ENCODE measurements at regions not wholly inside any gene's neighbourhood (a gene's known extent, or its start where the extent isn't known, plus 50 kb on each side); places are given as distances from the start of the nearest gene placed in this dataset.

GRCh38 chr2:236744281-236744705 is 174.7 kb downstream of the ACKR3 start:
- intact Hi-C loops (cut with micrococcal nuclease) = no loop called here

GRCh38 chr2:236744716-236745115 is 175.1 kb downstream of the ACKR3 start:
- intact Hi-C loops (cut with micrococcal nuclease) = no loop called here

- intact Hi-C loops (cut with micrococcal nuclease) = no loop called here
Observed at GRCh38 chr2:236745420-236746210, 176.0 kb downstream of the ACKR3 start.

- intact Hi-C loops (cut with micrococcal nuclease) = no loop called here
Observed at GRCh38 chr2:236746833-236747232, 177.2 kb downstream of the ACKR3 start.

- intact Hi-C loops (cut with micrococcal nuclease) = no loop called here
Observed at GRCh38 chr2:236747426-236747825, 177.8 kb downstream of the ACKR3 start.

- intact Hi-C loops (cut with micrococcal nuclease) = no loop called here
Observed at GRCh38 chr2:236747925-236748324, 178.3 kb downstream of the ACKR3 start.

GRCh38 chr2:236748385-236748784 is 178.8 kb downstream of the ACKR3 start:
- intact Hi-C loops (cut with micrococcal nuclease) = no loop called here

- intact Hi-C loops (cut with micrococcal nuclease) = no loop called here
Observed at GRCh38 chr2:236748801-236749200, 179.2 kb downstream of the ACKR3 start.

- intact Hi-C loops (cut with micrococcal nuclease) = no loop called here
Observed at GRCh38 chr2:236749346-236749745, 179.7 kb downstream of the ACKR3 start.

- intact Hi-C loops (cut with micrococcal nuclease) = no loop called here
Observed at GRCh38 chr2:236752096-236752495, 182.5 kb downstream of the ACKR3 start.

GRCh38 chr2:236753606-236754270 is 184.1 kb downstream of the ACKR3 start:
- intact Hi-C loops (cut with micrococcal nuclease) = no loop called here

GRCh38 chr2:236754271-236754944 is 184.8 kb downstream of the ACKR3 start:
- intact Hi-C loops (cut with micrococcal nuclease) = no loop called here

GRCh38 chr2:236755278-236755840 is 185.7 kb downstream of the ACKR3 start:
- intact Hi-C loops (cut with micrococcal nuclease) = no loop called here

GRCh38 chr2:236758406-236758805 is 188.8 kb downstream of the ACKR3 start:
- intact Hi-C loops (cut with micrococcal nuclease) = no loop called here

GRCh38 chr2:236760246-236760645 is 190.6 kb downstream of the ACKR3 start:
- intact Hi-C loops (cut with micrococcal nuclease) = no loop called here

- intact Hi-C loops (cut with micrococcal nuclease) = no loop called here
Observed at GRCh38 chr2:236761358-236761757, 191.7 kb downstream of the ACKR3 start.

GRCh38 chr2:236762628-236763027 is 193.0 kb downstream of the ACKR3 start:
- intact Hi-C loops (cut with micrococcal nuclease) = no loop called here

GRCh38 chr2:236763857-236764256 is 194.2 kb downstream of the ACKR3 start:
- intact Hi-C loops (cut with micrococcal nuclease) = no loop called here

GRCh38 chr2:236764716-236765115 is 195.1 kb downstream of the ACKR3 start:
- intact Hi-C loops (cut with micrococcal nuclease) = no loop called here

GRCh38 chr2:236765478-236765877 is 195.9 kb downstream of the ACKR3 start:
- intact Hi-C loops (cut with micrococcal nuclease) = no loop called here

- intact Hi-C loops (cut with micrococcal nuclease) = no loop called here
Observed at GRCh38 chr2:236766850-236767249, 197.2 kb downstream of the ACKR3 start.

- intact Hi-C loops (cut with micrococcal nuclease) = no loop called here
Observed at GRCh38 chr2:236767941-236768340, 198.3 kb downstream of the ACKR3 start.
